B cell (primary cell): ENCODE measurements at regions not wholly inside any gene's neighbourhood (a gene's known extent, or its start where the extent isn't known, plus 50 kb on each side); places are given as distances from the start of the nearest gene placed in this dataset.

Experiments used
- ATAC-seq: fragments of 200-7000 bp; cut with Tn5 transposase; one replicate; pipeline ENCODE4 v1.10.0; 2021; ENCODE audit warnings: low read depth, mild to moderate bottlenecking, moderate number of reproducible peaks, moderate library complexity
- CTCF ChIA-PET: fragments of 350-600 bp; sonication (Branson Sonifier 250); formaldehyde crosslinking; loops from one replicate; lab custom pipeline; 2021; ENCODE audit warnings: antibody characterized with exemption, inconsistent platforms; lab: Charles Lee
- POLR2A ChIA-PET: fragments of 350-600 bp; sonication (Branson Sonifier 250); formaldehyde crosslinking; loops from one replicate; lab custom pipeline; 2021; ENCODE audit warnings: antibody characterized with exemption; lab: Charles Lee
- DNase-seq: peaks from one replicate; pipeline ENCODE4 v3.0.0; 2013
- H2AFZ ChIP-seq: 2 replicates; pipeline ENCODE4 v1.6.1; 2012; ENCODE audit warnings: mild to moderate bottlenecking, low read depth, low read length; ENCODE audit not compliant: insufficient read depth, poor library complexity, severe bottlenecking
- H3K27ac ChIP-seq, 2 donors: 1 replicate in 1 of 2; 2 replicates in 1 of 2; pipeline ENCODE4 v1.5.1; 2012 to 2013; ENCODE audit warnings: low read length in 2 of 2, mild to moderate bottlenecking in 2 of 2, moderate library complexity in 1 of 2
- H3K27me3 ChIP-seq, 4 experiments: fragments of 200-600 bp in 1 of 4; sonication (generic) in 1 of 4; replicated peaks in 1 of 4; 1 replicate in 2 of 4; 2 replicates in 2 of 4; pipeline versions ENCODE4 v1.6.1 to v1.7.0; 2013 to 2016; ENCODE audit warnings: low read length in 3 of 4, mild to moderate bottlenecking in 2 of 4, mixed read lengths in 1 of 4, moderate library complexity in 1 of 4; ENCODE audit not compliant: insufficient read depth in 4 of 4, control insufficient read depth in 3 of 4; ENCODE audit errors: control extremely low read depth in 1 of 4
- H3K36me3 ChIP-seq, 2 experiments: replicated peaks in 1 of 2; 1 replicate in 1 of 2; 2 replicates in 1 of 2; pipeline versions ENCODE4 v1.6.1 to v1.7.1; 2013; ENCODE audit warnings: low read length in 1 of 2; ENCODE audit not compliant: insufficient read depth in 2 of 2, control insufficient read depth in 1 of 2; ENCODE audit errors: control extremely low read depth in 1 of 2, extremely low read depth in 1 of 2
- H3K4me1 ChIP-seq, 2 donors: fragments of 200-600 bp in 1 of 2; sonication (generic) in 1 of 2; 1 replicate in 1 of 2; 2 replicates in 1 of 2; pipeline versions ENCODE4 v1.5.1 to v1.6.1; 2013 to 2017; ENCODE audit warnings: low read length in 2 of 2; ENCODE audit not compliant: control insufficient read depth in 2 of 2, insufficient read depth in 2 of 2
- H3K4me2 ChIP-seq: replicated peaks from 2 replicates; pipeline ENCODE3; 2012; ENCODE audit warnings: mild to moderate bottlenecking, low read depth, low read length; ENCODE audit not compliant: poor library complexity, severe bottlenecking
- H3K4me3 ChIP-seq, 5 experiments: fragments of 200-600 bp in 1 of 5; sonication (generic) in 1 of 5; 1 replicate in 3 of 5; 2 replicates in 2 of 5; pipeline versions ENCODE4 v1.5.1 to v1.7.0; 2011 to 2016; ENCODE audit warnings: low read length in 4 of 5, mild to moderate bottlenecking in 4 of 5, low read depth in 2 of 5, control low read depth in 1 of 5, moderate library complexity in 1 of 5; ENCODE audit not compliant: insufficient read depth in 1 of 5; ENCODE audit errors: control extremely low read depth in 1 of 5, extremely low read depth in 1 of 5
- H3K79me2 ChIP-seq: fragments of 200-600 bp; sonication (generic); one replicate; pipeline ENCODE4 v1.6.0; 2016; ENCODE audit warnings: low read length; ENCODE audit not compliant: control insufficient read depth, insufficient read depth
- H3K9ac ChIP-seq: fragments of 200-600 bp; sonication (generic); 2 replicates; pipeline ENCODE4 v1.6.1; 2017; ENCODE audit warnings: mild to moderate bottlenecking, low read length, moderate library complexity
- H3K9me3 ChIP-seq, 3 donors: one replicate each; pipeline versions ENCODE4 v1.6.1 to v1.7.1; 2013; ENCODE audit warnings: low read length in 2 of 3; ENCODE audit not compliant: control insufficient read depth in 2 of 3, insufficient read depth in 1 of 3; ENCODE audit errors: control extremely low read depth in 1 of 3
- H4K20me1 ChIP-seq: 2 replicates; pipeline ENCODE4 v1.6.0; 2012; ENCODE audit warnings: mild to moderate bottlenecking, low read length; ENCODE audit not compliant: insufficient read depth, control insufficient read depth, poor library complexity, severe bottlenecking
- H3K27ac Mint-ChIP-seq: one replicate; pipeline ENCODE4 v1.8.0; 2021; ENCODE audit warnings: mixed read lengths
- H3K27me3 Mint-ChIP-seq: one replicate; pipeline ENCODE4 v1.8.0; 2021; ENCODE audit warnings: mixed read lengths
- H3K4me1 Mint-ChIP-seq: one replicate; pipeline ENCODE4 v1.8.0; 2021; ENCODE audit warnings: mixed read lengths
- H3K4me3 Mint-ChIP-seq: one replicate; pipeline ENCODE4 v1.8.0; 2021; ENCODE audit warnings: mixed read lengths
- H3K9me3 Mint-ChIP-seq: one replicate; pipeline ENCODE4 v1.8.0; 2022; ENCODE audit warnings: mixed read lengths; ENCODE audit not compliant: insufficient read depth
- EZH2 ChIP-seq: IDR thresholded peaks from 2 replicates; pipeline ENCODE4 v1.6.1; 2012; ENCODE audit warnings: borderline replicate concordance, low read depth, mild to moderate bottlenecking, moderate library complexity, low read length; ENCODE audit not compliant: insufficient read depth, poor library complexity, severe bottlenecking
- WGBS: methylation state at CpG from one replicate; pipeline ENCODE4 v1.1.5; 2013; ENCODE audit warnings: missing lambda C conversion rate; ENCODE audit not compliant: insufficient coverage; 5-methylcytosine and 5-hydroxymethylcytosine counted together
- intact Hi-C: fragments of 100-400 bp; cut with micrococcal nuclease; formaldehyde crosslinking; loops from one replicate; pipeline ENCODE4 v1.10.0; 2022
- TF ChIP-seq, protein P1 (sequence below): fragments of 200-600 bp; IDR thresholded peaks from one replicate; pipeline ENCODE4 v1.8.0; 2022; ENCODE audit warnings: antibody characterized with exemption, mild to moderate bottlenecking

DNA sequence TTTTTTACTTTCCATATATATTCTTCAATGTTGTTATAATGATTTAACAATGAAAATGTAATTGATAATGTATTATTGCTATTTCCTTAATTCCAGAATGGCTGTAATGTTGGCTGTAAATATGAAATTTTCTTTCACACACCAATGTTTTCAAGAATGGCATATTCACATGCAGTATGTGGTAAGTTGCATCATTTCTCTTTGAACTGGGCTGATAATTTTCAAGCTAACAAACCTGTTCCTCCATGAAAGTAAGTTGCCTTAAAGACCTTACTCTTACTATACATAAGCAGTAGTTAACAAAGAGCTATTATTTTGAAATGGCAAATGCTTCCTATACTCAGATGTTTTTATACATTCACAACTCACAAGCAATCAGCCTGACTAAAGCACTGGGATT lies 154.5 kb downstream of the TMEM168 start:
- Histone ChIP-seq H3K79me2 (no peaks in the 10 kb centered on the region), H4K20me1 (no peaks in the 10 kb centered on the region), H3K4me1 (no peaks in the 10 kb centered on the region), H3K9me3 (no peaks in the 10 kb centered on the region), H3K4me2 (no peak overlapping the region), H3K9ac (no peak overlapping the region), H3K36me3 (no peaks in the 10 kb centered on the region), H3K27ac (no peak overlapping the region), H2AFZ (no peak overlapping the region), H3K27me3 (no peaks in the 10 kb centered on the region), H3K4me3 (no peak overlapping the region)
- TF ChIP-seq, protein P1, sequence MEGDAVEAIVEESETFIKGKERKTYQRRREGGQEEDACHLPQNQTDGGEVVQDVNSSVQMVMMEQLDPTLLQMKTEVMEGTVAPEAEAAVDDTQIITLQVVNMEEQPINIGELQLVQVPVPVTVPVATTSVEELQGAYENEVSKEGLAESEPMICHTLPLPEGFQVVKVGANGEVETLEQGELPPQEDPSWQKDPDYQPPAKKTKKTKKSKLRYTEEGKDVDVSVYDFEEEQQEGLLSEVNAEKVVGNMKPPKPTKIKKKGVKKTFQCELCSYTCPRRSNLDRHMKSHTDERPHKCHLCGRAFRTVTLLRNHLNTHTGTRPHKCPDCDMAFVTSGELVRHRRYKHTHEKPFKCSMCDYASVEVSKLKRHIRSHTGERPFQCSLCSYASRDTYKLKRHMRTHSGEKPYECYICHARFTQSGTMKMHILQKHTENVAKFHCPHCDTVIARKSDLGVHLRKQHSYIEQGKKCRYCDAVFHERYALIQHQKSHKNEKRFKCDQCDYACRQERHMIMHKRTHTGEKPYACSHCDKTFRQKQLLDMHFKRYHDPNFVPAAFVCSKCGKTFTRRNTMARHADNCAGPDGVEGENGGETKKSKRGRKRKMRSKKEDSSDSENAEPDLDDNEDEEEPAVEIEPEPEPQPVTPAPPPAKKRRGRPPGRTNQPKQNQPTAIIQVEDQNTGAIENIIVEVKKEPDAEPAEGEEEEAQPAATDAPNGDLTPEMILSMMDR = no peak
- TF ChIP-seq EZH2 = no peak
- intact Hi-C loops = no loop called here
- Mint-ChIP-seq H3K27ac (no peak overlapping the region), H3K27me3 (no peaks in the 10 kb centered on the region), H3K4me3 (no peak overlapping the region), H3K9me3 (no peaks in the 10 kb centered on the region), H3K4me1 (no peaks in the 10 kb centered on the region)
- ChIA-PET CTCF (interaction anchor here (1.2 kb wide), 1 partner anchor 10 kb away, joined by 3 read pairs; no protein-coding TSS in a partner anchor), POLR2A (no interaction called here)
- ATAC-seq (no peak), DNase-seq (no peak)

DNA sequence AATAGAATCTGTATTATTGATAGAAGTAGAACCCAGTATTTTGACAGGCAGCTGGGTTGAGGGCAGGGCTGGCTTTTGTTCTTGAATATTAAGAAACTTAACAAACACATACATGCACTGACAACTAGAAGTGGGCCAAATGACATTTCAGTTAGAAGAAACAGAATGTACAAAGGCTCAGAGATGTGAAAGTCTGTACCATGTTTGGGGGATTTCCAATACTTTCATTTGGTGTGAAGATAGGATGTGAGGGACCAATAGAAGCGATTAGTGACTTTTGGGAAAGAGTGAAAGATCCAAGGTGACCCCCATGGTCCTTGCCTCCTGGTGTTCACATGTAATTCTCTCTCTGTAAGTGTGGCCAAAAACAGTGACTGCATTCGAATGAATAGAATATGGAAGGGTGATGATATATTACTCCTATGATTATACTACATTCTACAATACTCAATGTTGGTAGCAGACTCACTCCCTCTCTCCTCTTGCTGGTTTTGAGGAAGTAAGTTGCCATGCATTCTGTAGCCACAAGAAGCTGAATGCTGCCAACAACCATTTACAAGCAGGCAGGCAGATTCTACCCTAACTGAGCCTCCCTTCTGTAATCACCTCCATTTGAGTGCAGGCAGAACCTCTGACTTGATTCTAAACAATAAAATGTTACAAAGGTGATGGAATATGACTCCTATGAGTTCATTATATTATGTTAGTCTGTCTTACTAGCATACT lies 151.4 kb downstream of the TMEM168 start:
- Mint-ChIP-seq H3K27ac (no peak overlapping the region), H3K27me3 (no peaks in the 10 kb centered on the region), H3K9me3 (no peaks in the 10 kb centered on the region), H3K4me1 (no peaks in the 10 kb centered on the region), H3K4me3 (no peak overlapping the region)
- no peak for TF ChIP-seq EZH2
- TF ChIP-seq, protein P1 = no peak
- no peak overlapping the region for H2AFZ ChIP-seq
- H3K9me3 ChIP-seq = no peaks in the 10 kb centered on the region
- no peak overlapping the region for H3K4me2 ChIP-seq
- ATAC-seq (no peak), DNase-seq (no peak)
- no peaks in the 10 kb centered on the region for H3K36me3 ChIP-seq
- no peaks in the 10 kb centered on the region for H3K79me2 ChIP-seq
- no peaks in the 10 kb centered on the region for H4K20me1 ChIP-seq
- POLR2A ChIA-PET = no interaction called here
- 77% methylated on average over 1 of the region's 2 CpGs for WGBS
- H3K27ac ChIP-seq = no peak overlapping the region
- no peak overlapping the region for H3K4me3 ChIP-seq
- intact Hi-C loops = no loop called here
- no peak overlapping the region for H3K9ac ChIP-seq
- CTCF ChIA-PET = no interaction called here
- H3K27me3 ChIP-seq = no peaks in the 10 kb centered on the region
- H3K4me1 ChIP-seq = no peaks in the 10 kb centered on the region
